Calu3 (cell line): ENCODE measurements at regions not wholly inside any gene's neighbourhood (a gene's known extent, or its start where the extent isn't known, plus 50 kb on each side); places are given as distances from the start of the nearest gene placed in this dataset.

Experiments used
- BruUV-seq: library from RNA; stranded (reverse); fragments of 400-500 nt; replicated peaks from 2 replicates; lab custom pipeline; 2021; lab: Mats Ljungman, UMichigan
- CTCF ChIA-PET: fragments of 300-600 bp; sonication (Branson Sonifier 250); formaldehyde crosslinking; loops from one replicate; lab custom pipeline; 2022; ENCODE audit warnings: antibody characterized with exemption; lab: Charles Lee
- DNase-seq: peaks from one replicate; pipeline ENCODE4 v3.0.0; 2022
- H3K27ac Mint-ChIP-seq: one replicate; pipeline ENCODE4 v1.8.0; 2022; ENCODE audit warnings: mixed read lengths; ENCODE audit not compliant: unreplicated experiment
- H3K27me3 Mint-ChIP-seq: one replicate; pipeline ENCODE4 v1.8.0; 2022; ENCODE audit warnings: mixed read lengths; ENCODE audit not compliant: unreplicated experiment
- H3K36me3 Mint-ChIP-seq: one replicate; pipeline ENCODE4 v1.8.0; 2022; ENCODE audit warnings: mild to moderate bottlenecking, moderate library complexity, mixed read lengths; ENCODE audit not compliant: insufficient read depth, unreplicated experiment
- H3K4me1 Mint-ChIP-seq: one replicate; pipeline ENCODE4 v1.8.0; 2022; ENCODE audit warnings: mild to moderate bottlenecking, low read depth, mixed read lengths; ENCODE audit not compliant: unreplicated experiment
- H3K4me3 Mint-ChIP-seq: one replicate; pipeline ENCODE4 v1.8.0; 2022; ENCODE audit warnings: mild to moderate bottlenecking, low read depth, moderate library complexity, mixed read lengths; ENCODE audit not compliant: unreplicated experiment
- H3K9me3 Mint-ChIP-seq: one replicate; pipeline ENCODE4 v1.8.0; 2022; ENCODE audit warnings: low read depth, mixed read lengths; ENCODE audit not compliant: unreplicated experiment
- CTCF ChIP-seq: fragments of 200-600 bp; IDR thresholded peaks from one replicate; pipeline ENCODE4 v1.8.0; 2022; ENCODE audit warnings: antibody characterized with exemption; ENCODE audit not compliant: unreplicated experiment
- intact Hi-C: fragments of 100-400 bp; cut with micrococcal nuclease; formaldehyde crosslinking; loops from one replicate; pipeline ENCODE4 v1.10.0; 2022; ENCODE audit not compliant: unreplicated experiment

DNA sequence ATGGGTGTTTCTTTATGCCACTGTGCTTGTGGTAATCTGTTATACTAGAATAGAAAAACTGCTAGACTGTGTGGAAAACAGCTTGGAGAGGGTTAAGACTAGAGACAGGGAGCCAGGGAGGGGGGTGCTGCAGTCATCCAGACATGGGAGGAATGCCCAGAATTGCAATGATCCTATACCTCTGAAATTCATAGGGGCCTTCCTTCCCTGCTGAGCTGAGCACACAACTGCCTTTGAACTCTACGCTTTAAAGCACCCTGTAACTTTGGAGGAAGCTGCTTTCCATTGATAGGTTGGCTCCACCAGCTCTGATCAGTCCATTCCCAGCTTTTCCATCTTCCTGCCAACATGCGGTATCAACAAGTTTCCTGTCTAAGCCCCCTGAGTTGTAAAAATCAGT lies 155.9 kb upstream of the RASGEF1B start:
- H3K4me1 Mint-ChIP-seq, result peaks cover 53% of the 10 kb centered on the region
- CTCF ChIA-PET, result no interaction called here
- intact Hi-C loops, result no loop called here
- no peaks in the 10 kb centered on the region for H3K9me3 Mint-ChIP-seq
- no peak overlapping the region for H3K4me3 Mint-ChIP-seq
- no peak for DNase-seq
- H3K27me3 Mint-ChIP-seq, result no peaks in the 10 kb centered on the region
- no peaks in the 10 kb centered on the region for H3K36me3 Mint-ChIP-seq
- H3K27ac Mint-ChIP-seq, result no peak overlapping the region
- no TSS peak for BruUV-seq
- TF ChIP-seq CTCF, result no peak

DNA sequence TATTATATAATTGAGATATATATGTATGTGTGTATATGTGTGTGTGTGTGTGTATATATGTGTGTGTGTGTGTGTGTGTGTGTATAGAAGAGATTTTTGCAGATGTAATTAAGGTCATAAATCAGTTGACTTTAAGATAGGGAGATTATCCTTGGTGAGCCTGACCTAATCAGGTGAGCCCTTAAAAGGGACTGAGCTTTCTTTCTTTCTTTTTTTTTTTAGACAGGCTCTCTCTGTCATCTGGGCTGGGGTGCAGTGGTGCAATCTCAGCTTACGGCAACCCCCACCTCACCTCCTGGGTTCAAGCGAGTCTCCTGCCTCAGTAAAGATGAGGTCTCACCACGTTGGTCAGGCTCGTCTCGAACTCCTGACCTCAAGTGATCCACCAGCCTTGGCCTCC lies 155.1 kb upstream of the RASGEF1B start:
- no TSS peak for BruUV-seq

DNA sequence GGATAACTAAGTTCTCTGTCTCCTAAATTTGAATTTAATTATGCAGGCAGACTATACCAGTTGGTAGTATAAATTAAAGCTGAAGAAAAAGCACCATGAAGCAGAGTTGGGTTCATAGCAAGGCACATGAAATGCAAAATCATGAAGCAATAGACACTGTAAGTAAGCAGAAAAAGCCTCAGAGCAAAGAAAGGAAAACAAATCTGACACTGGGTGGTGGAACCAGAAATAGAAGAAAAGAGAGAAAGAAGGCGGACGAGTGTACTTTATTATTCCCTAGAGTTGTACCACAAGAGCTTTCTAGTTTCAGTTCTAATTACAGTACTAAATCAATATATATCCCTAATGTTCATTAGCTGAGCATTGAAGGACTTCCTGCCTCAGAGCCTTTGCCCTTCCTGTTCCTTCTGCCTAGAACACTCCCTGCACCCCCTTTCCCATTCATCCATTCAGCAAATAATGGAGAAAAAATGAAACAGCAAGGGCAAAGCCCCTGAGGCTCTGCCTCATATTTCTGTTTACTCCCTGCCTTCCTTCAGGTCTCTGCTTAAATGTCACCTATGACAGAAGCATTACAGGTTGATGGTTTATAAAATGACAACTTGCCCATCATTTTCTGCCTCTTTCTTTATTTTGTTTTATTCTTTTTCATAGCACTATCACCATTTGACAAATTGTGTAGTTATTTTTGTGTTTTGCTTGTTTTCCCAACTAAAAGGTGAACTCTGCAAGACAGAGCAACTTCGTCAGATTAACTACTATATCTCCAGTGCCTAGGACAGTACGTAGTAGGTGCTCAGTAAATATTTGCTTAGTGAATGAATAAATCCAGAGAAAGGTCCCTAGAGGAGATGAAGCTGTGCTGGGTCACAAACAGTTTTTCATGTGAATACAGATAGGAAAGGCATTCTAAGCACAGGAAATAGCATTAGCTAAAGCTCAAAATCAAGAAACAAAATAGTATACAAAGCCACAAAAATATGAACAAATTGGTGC lies 154.0 kb upstream of the RASGEF1B start:
- Mint-ChIP-seq H3K27me3 (no peaks in the 10 kb centered on the region), H3K36me3 (no peaks in the 10 kb centered on the region), H3K27ac (no peak overlapping the region), H3K4me3 (no peak overlapping the region), H3K9me3 (no peaks in the 10 kb centered on the region), H3K4me1 (peaks cover 35% of the 10 kb centered on the region)
- intact Hi-C loops, result no loop called here
- CTCF ChIA-PET, result interaction anchor here (1.1 kb wide), 1 partner anchor 159 kb away, joined by 4 read pairs; no protein-coding TSS in a partner anchor
- no TSS peak for BruUV-seq
- no peak for TF ChIP-seq CTCF
- DNase-seq, result no peak

More for the DNA sequence above, 155.1 kb upstream of the RASGEF1B start:
- DNase-seq, result no peak
- Mint-ChIP-seq H3K4me3 (no peak overlapping the region), H3K36me3 (no peaks in the 10 kb centered on the region), H3K27ac (no peak overlapping the region), H3K9me3 (no peaks in the 10 kb centered on the region), H3K4me1 (peaks cover 45% of the 10 kb centered on the region), H3K27me3 (no peaks in the 10 kb centered on the region)
- intact Hi-C loops, result no loop called here
- CTCF ChIA-PET, result interaction anchor here (1.1 kb wide), 1 partner anchor 160 kb away, joined by 4 read pairs; no protein-coding TSS in a partner anchor
- TF ChIP-seq CTCF, result no peak

- no peak for TF ChIP-seq CTCF
- intact Hi-C loops, result no loop called here
- Mint-ChIP-seq H3K4me1 (peaks cover 32% of the 10 kb centered on the region), H3K36me3 (no peaks in the 10 kb centered on the region), H3K27me3 (no peaks in the 10 kb centered on the region), H3K9me3 (peaks cover 3% of the 10 kb centered on the region), H3K27ac (no peak overlapping the region), H3K4me3 (no peak overlapping the region)
- CTCF ChIA-PET, result no interaction called here
- BruUV-seq, result no TSS peak
- DNase-seq, result no peak
These were observed 151.7 kb upstream of the RASGEF1B start for GRCh38 chr4:81623434-81623833.
